NCI-H128 (cell line): ENCODE measurements at regions not wholly inside any gene's neighbourhood (a gene's known extent, or its start where the extent isn't known, plus 50 kb on each side); places are given as distances from the start of the nearest gene placed in this dataset.
"Not testable (repeated sequence)": the region's sequence is repeated elsewhere in the genome, so short reads cannot be mapped to it uniquely, and the experiment has no call there.

Source experiments
- DNase-seq: peaks from one replicate; lab custom pipeline; 2025; ENCODE audit not compliant: unreplicated experiment; lab: John Stamatoyannopoulos, UW

GRCh38 chr13:107690181-107690580 is 525.2 kb downstream of the LIG4 start:
- no peak for DNase-seq

DNA sequence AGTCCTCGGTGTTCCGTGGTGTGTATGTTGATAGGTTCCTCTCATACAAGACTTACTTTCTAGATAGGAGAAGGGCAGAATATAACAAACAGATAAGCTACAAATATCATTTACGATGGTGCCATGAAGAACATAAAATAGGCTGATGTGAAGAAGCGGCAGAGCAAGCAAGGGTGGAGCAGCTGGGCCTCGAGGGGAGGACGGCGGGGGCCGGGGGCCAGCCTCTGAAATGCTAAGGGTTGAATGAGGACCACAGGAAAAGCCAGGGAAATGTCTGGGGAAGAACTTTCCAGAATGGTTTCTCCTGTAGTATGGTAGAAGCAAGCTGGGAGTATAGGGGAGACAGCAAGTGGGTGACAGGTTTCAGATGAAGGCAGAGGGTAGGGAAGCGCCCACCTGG is 529.5 kb downstream of the LIG4 start:
- DNase-seq, result no peak

DNA sequence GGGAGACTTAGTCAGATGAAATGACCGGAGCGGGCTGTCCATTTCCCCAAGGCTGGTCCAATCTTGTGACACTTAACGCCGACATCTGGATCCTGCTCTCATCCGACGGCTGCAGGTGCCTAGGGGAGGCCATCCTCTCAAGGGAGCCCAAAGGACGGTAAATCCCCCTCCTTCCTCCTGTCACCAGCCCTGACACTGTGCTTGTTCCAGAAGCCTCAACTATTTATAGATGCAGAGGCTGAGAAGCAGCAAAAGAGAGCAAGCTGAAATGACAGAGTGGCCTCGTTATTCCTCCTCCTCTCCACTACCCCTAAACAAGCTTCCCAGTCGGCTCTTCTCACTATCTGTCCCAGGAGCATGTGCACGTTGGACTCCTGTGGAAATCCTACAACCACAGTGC is 533.7 kb downstream of the LIG4 start:
- no peak for DNase-seq

DNA sequence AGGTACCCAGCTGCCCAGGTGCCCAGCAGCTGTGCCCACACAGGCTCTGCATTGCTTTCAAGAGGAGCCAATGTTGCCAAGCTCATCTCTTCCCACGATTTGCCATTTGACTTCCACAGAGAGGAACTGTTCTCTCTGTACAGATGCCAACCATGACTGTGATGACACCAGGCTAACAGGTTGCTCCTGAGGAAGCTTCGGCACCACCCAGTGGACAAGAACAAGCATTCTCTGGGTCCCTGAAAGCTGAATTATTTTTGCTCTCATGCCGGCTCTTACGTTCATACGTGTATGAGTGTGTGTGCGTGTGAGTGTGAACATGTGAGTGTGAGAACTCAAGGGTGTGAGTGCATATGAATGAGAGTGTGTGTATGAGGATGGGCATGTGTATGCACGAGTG is 535.2 kb downstream of the LIG4 start:
- no peak for DNase-seq

DNA sequence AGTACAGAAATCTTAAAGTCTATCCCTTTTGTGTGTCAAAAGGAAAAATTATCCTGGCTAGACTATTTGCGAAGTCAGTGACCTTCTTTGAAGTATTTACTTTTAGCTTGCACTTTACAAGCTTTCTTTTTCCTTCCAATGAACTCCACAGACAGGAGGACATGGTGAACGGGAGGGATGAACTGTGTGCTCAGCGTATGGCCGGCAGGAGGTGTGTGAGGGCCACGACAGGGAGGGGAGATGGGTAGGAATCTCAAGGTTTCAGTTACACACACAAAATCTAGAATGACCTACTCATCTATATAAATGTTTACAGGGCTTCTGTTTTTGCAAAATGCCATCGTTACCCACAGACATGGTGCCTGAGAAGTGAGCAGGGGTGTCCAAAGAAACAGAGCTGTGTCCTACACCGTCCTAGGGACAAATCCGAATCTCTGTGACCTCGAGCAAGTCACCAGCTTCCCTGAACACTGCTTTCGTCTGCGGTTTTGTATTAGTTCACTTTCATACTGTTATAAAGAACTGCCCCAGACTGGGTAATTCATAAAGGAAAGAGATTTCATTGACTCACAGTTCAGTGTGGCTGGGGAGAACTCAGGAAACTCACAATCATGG is 537.2 kb downstream of the LIG4 start:
- no peak for DNase-seq

DNA sequence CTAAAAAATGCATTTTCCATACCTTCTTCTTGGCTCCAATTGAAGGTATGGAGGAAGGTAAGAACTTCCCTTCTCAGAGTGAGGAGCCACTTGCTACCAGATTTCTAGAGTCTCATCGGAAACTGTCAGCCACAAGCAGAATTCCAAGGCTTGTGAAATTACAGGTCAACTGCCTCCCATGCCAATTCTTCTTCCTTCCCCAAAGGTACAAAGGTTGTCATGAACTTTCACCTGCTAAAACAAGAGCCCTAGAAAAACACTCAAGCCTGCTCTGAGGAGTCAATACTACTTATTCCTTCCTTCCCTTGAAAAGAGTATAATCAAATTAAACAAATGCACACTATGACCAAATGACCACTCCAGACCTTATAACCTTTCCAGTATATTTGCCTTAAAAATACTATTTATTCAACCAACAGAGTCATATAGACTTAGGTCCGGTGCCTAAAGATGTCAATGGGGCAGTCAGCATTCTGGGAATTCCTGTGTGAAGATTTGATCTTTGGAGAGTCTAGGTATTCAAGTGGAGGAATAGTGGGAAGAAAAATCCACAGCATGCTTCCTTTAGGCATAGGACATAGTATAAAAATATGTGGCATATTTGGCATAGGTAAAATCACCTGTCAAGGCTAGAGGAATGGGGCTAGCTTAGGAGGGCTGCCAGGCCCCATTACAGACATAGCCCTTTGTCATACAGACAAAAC is 539.3 kb downstream of the LIG4 start:
- no peak for DNase-seq

DNA sequence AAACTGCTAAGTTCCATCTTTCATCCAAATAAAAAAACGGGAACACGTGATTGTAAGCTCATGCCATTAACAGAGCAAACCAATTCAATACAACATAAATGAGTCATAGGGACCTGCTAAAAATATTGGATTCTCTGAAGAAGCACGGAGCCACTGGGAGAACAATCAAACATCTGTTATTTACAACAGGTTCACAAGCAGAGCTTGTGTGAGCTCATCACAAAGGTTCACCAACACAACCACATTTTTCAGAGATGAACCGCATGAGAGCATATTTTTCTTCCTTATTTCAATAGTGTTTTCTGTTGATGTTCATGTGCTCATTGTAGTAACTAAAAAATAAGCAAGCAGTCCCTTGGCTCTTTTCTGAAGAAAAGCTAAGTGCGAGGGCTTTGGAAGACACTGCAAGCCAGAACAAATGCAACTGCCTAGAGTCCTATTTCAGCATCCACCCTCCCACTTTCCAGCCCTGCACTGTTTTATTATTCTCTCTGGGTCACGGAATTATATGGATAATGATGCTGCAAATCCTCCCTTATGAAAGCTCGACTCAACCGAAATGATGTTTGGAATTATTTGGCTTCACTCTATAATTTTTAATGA is 545.8 kb downstream of the LIG4 start:
- no peak for DNase-seq

GRCh38 chr13:107665926-107666458 is 549.3 kb downstream of the LIG4 start:
- DNase-seq, result no peak

- no peak for DNase-seq
These were observed 565.1 kb downstream of the LIG4 start for GRCh38 chr13:107650081-107650701.

DNA sequence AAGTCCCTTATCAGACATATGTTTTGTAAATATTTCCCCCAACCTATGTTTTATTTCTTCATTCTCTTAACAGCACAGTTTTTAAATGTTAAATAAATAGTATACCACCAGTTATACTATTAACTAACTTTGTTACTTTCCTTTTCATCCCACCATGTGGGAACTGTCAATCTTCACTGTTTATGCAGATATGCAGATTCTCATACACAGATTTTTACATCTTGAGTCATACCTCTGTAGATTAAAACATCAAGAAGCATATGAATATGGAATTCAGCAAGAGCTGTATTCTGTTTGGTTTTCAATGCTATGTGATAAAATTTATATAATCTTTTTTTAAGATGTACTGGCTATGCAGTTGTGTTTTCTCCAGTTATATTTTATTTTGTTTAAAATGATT is 566.3 kb downstream of the LIG4 start:
- DNase-seq, result no peak

DNA sequence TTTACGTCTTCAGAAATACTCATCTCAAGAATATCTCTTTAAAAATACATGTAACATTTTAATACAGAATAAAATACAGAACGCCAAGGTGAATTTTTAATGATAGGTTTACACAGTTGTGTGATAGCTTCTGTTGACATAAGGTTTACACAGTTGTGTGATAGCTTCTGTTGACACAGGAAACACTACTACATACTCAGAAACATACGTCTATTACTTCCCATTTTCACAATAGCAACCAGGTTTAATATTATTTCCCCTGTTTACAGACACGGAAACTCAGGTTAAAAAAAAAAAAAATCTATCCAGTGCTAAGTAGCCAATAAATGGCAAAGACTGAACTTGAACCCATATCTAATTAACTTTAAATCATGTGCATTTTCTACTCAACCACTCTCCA is 571.2 kb downstream of the LIG4 start:
- DNase-seq, result no peak

- DNase-seq, result no peak
These were observed 571.7 kb downstream of the LIG4 start for GRCh38 chr13:107643615-107644014.

DNA sequence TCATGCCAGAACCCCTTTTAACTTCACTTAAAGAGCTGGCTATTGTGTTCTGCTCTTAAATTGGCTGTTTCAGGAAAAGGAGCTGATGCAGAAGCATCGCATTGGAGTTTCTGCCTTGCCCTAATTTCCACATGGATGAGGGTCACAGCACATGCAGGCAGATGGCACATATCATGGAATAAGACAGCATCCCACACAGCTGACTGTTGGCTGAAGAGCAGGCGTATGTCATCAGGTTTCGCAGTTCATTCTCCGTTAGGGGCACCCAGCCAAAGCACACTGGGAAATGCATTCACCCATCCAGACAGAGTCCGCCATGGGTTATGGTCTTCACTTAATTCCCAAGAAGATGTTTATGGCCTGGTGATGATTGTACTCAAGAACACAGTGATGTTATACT is 572.5 kb downstream of the LIG4 start:
- DNase-seq, result no peak

- DNase-seq, result no peak
These were observed 573.8 kb downstream of the LIG4 start for GRCh38 chr13:107641574-107641973.

- DNase-seq, result no peak
These were observed 589.7 kb downstream of the LIG4 start for GRCh38 chr13:107625648-107626047.

- no peak for DNase-seq
These were observed 597.8 kb downstream of the LIG4 start for GRCh38 chr13:107617527-107617926.

DNA sequence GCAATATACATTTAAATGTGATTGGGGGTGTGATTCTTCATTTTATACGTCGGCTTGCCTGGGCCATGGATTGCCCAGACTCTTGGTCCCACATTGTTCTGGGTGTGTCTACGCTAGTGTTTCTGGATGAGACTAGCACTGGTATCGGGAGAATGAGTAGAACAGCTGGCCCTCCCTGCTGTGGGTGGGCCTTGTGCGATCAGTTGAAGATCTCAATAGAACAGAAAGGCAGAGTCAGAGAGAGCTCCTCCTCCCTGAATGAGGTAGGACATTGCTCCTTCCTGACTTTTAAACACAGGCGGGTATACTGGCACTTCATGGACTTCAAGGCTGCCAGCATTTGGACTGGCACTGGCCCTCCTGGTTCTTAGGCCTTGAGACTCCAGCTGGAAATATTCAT is 603.0 kb downstream of the LIG4 start:
- no peak for DNase-seq

DNA sequence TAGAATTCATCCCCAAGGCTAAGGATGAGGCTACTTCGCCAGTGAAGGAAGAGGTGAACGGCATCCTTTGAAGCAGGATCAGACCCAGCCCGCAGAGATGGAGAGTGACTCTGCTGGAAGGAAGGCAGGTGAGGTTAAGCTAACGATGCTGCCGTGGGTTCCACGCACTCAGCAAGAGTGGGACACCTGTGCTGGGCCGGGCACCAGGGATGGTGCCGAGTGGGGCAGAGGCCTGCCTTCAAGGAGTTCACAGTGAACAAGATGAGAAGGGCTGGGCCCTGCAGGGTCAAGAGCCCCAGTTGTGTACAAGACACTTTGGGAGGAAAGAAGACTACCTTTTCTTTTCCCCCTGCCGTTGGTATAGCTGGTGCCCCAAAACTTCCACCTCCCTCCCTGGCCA is 606.6 kb downstream of the LIG4 start:
- no peak for DNase-seq

GRCh38 chr13:107600971-107601370 is 614.4 kb downstream of the LIG4 start:
- DNase-seq, result no peak

GRCh38 chr13:107596306-107596705 is 619.0 kb downstream of the LIG4 start:
- DNase-seq, result not testable (repeated sequence)

DNA sequence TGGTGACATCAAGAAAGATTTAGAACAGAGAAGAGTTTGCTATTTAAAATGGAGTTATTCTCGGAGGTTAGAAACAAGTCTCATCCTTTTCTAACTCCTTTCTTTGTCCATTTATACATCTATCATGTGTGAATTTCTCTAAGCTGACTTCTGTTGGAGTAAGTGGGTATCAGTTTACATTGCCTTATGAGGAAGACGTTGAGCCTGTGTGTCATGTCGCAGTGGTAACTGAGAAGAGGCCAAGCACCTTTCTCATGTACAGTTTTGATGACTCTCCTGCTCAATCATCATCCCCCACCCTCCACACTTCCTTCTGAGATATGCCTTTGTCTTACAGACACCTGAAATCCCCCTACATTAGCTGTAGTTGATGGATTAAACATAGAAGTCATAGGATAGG is 624.8 kb downstream of the LIG4 start:
- no peak for DNase-seq

- DNase-seq, result no peak
These were observed 627.7 kb downstream of the LIG4 start for GRCh38 chr13:107587681-107588080.
